Effector memory CD4-positive, alpha-beta T cell (primary cell): ENCODE measurements at regions not wholly inside any gene's neighbourhood (a gene's known extent, or its start where the extent isn't known, plus 50 kb on each side); places are given as distances from the start of the nearest gene placed in this dataset.

Source experiments
- DNase-seq, 3 donors: peaks; one replicate each; pipeline ENCODE4 v3.0.0-alpha.2; 2020
- H3K27ac ChIP-seq: 2 replicates; pipeline ENCODE4 v1.7.0; 2013; ENCODE audit warnings: mild to moderate bottlenecking, low read length, moderate library complexity; ENCODE audit not compliant: insufficient read depth, poor library complexity, severe bottlenecking
- H3K27me3 ChIP-seq: replicated peaks from 2 replicates; pipeline ENCODE4 v1.7.0; 2013; ENCODE audit warnings: mild to moderate bottlenecking, low read length; ENCODE audit not compliant: insufficient read depth, control insufficient read depth, poor library complexity, severe bottlenecking
- H3K36me3 ChIP-seq: 2 replicates; pipeline ENCODE4 v1.7.0; 2013; ENCODE audit warnings: mild to moderate bottlenecking, low read length, moderate library complexity; ENCODE audit not compliant: control insufficient read depth, insufficient read depth
- H3K4me1 ChIP-seq: 2 replicates; pipeline ENCODE4 v1.7.0; 2013; ENCODE audit warnings: low read length, mild to moderate bottlenecking; ENCODE audit not compliant: control insufficient read depth, insufficient read depth, poor library complexity, severe bottlenecking
- H3K4me3 ChIP-seq: 2 replicates; pipeline ENCODE4 v1.7.0; 2013; ENCODE audit warnings: low read length, low read depth, mild to moderate bottlenecking; ENCODE audit not compliant: insufficient read depth, poor library complexity, severe bottlenecking
- H3K9me3 ChIP-seq: 2 replicates; pipeline ENCODE4 v1.7.0; 2013; ENCODE audit warnings: mild to moderate bottlenecking, low read length, moderate library complexity; ENCODE audit not compliant: control insufficient read depth

- no peaks in the 10 kb centered on the region for H3K36me3 ChIP-seq
Measured at GRCh38 chr2:122251158-122251557, 495.7 kb downstream of the TSN start.

GRCh38 chr2:122251566-122251965 lies 496.1 kb downstream of the TSN start:
- Histone ChIP-seq H3K36me3 (no peaks in the 10 kb centered on the region), H3K9me3 (no peaks in the 10 kb centered on the region)

More at GRCh38 chr2:122251158-122251557, 495.7 kb downstream of the TSN start:
- Histone ChIP-seq H3K4me1 (no peaks in the 10 kb centered on the region), H3K27ac (no peak overlapping the region), H3K4me3 (no peak overlapping the region), H3K9me3 (no peaks in the 10 kb centered on the region), H3K27me3 (no peaks in the 10 kb centered on the region)
- DNase-seq = no peak

GRCh38 chr2:122255924-122256323 lies 500.5 kb downstream of the TSN start:
- no peak overlapping the region for H3K4me3 ChIP-seq
- H3K4me1 ChIP-seq = no peaks in the 10 kb centered on the region
- DNase-seq = no peak
- no peaks in the 10 kb centered on the region for H3K27me3 ChIP-seq
- no peak overlapping the region for H3K27ac ChIP-seq
- H3K9me3 ChIP-seq = no peaks in the 10 kb centered on the region
- no peaks in the 10 kb centered on the region for H3K36me3 ChIP-seq

More at GRCh38 chr2:122251566-122251965, 496.1 kb downstream of the TSN start:
- Histone ChIP-seq H3K27ac (no peak overlapping the region), H3K4me3 (no peak overlapping the region), H3K4me1 (no peaks in the 10 kb centered on the region), H3K27me3 (no peaks in the 10 kb centered on the region)
- no peak for DNase-seq

GRCh38 chr2:122261911-122262310 lies 506.5 kb downstream of the TSN start:
- Histone ChIP-seq H3K4me3 (no peak overlapping the region), H3K27me3 (no peaks in the 10 kb centered on the region), H3K27ac (no peak overlapping the region), H3K4me1 (no peaks in the 10 kb centered on the region), H3K9me3 (no peaks in the 10 kb centered on the region), H3K36me3 (no peaks in the 10 kb centered on the region)
- no peak for DNase-seq

GRCh38 chr2:122263746-122264145 lies 508.3 kb downstream of the TSN start:
- no peak overlapping the region for H3K4me3 ChIP-seq
- H3K36me3 ChIP-seq = no peaks in the 10 kb centered on the region
- DNase-seq = no peak
- no peak overlapping the region for H3K27ac ChIP-seq
- no peaks in the 10 kb centered on the region for H3K27me3 ChIP-seq
- no peaks in the 10 kb centered on the region for H3K9me3 ChIP-seq
- no peaks in the 10 kb centered on the region for H3K4me1 ChIP-seq

- Histone ChIP-seq H3K4me3 (no peak overlapping the region), H3K27me3 (no peaks in the 10 kb centered on the region), H3K9me3 (no peaks in the 10 kb centered on the region), H3K4me1 (no peaks in the 10 kb centered on the region), H3K36me3 (no peaks in the 10 kb centered on the region), H3K27ac (no peak overlapping the region)
- no peak for DNase-seq
Measured at GRCh38 chr2:122266636-122267035, 511.2 kb downstream of the TSN start.

- Histone ChIP-seq H3K27me3 (no peaks in the 10 kb centered on the region), H3K4me1 (no peaks in the 10 kb centered on the region), H3K36me3 (no peaks in the 10 kb centered on the region), H3K9me3 (no peaks in the 10 kb centered on the region), H3K4me3 (no peak overlapping the region), H3K27ac (no peak overlapping the region)
- no peak for DNase-seq
Measured at GRCh38 chr2:122267947-122268346, 512.5 kb downstream of the TSN start.

GRCh38 chr2:122273785-122274419 lies 518.5 kb downstream of the TSN start:
- Histone ChIP-seq H3K4me3 (no peak overlapping the region), H3K9me3 (no peaks in the 10 kb centered on the region), H3K27me3 (no peaks in the 10 kb centered on the region), H3K36me3 (no peaks in the 10 kb centered on the region), H3K27ac (no peak overlapping the region), H3K4me1 (no peaks in the 10 kb centered on the region)
- DNase-seq = no peak

- H3K36me3 ChIP-seq = no peaks in the 10 kb centered on the region
Measured at GRCh38 chr2:122277956-122278355, 522.5 kb downstream of the TSN start.

GRCh38 chr2:122300758-122301157 lies 545.3 kb downstream of the TSN start:
- Histone ChIP-seq H3K27ac (no peak overlapping the region), H3K27me3 (no peaks in the 10 kb centered on the region), H3K9me3 (no peaks in the 10 kb centered on the region)

More at GRCh38 chr2:122277956-122278355, 522.5 kb downstream of the TSN start:
- Histone ChIP-seq H3K4me1 (no peaks in the 10 kb centered on the region), H3K27ac (no peak overlapping the region), H3K4me3 (no peak overlapping the region), H3K27me3 (no peaks in the 10 kb centered on the region), H3K9me3 (no peaks in the 10 kb centered on the region)
- no peak for DNase-seq

More at GRCh38 chr2:122300758-122301157, 545.3 kb downstream of the TSN start:
- H3K4me3 ChIP-seq = no peak overlapping the region
- no peak for DNase-seq
- H3K36me3 ChIP-seq = no peaks in the 10 kb centered on the region
- H3K4me1 ChIP-seq = no peaks in the 10 kb centered on the region
